ENCODE measurements at regions not wholly inside any gene's neighbourhood (a gene's known extent, or its start where the extent isn't known, plus 50 kb on each side); places are given as distances from the start of the nearest gene placed in this dataset.

GRCh38 chr12:91482231-91482630, 299.6 kb upstream of the DCN start:
- Histone ChIP-seq H3K9me3 (ENCODE audit: control insufficient read depth, insufficient read depth, low read depth, low read length) (no peaks in the 10 kb centered on the region), H3K36me3 (ENCODE audit: control insufficient read depth, insufficient read depth, low read length) (no peaks in the 10 kb centered on the region), H3K27ac (ENCODE audit: low read length) (no peak overlapping the region), H3K4me3 (ENCODE audit: low read depth in 2 of 2, low read length in 2 of 2) (no peak overlapping the region), H3K27me3 (ENCODE audit: control insufficient read depth, insufficient read depth, low read length) (no peaks in the 10 kb centered on the region), H3K4me1 (ENCODE audit: control insufficient read depth, insufficient read depth, low read length) (no peaks in the 10 kb centered on the region)
- intact Hi-C loops (cut with micrococcal nuclease; ENCODE audit: unreplicated experiment) (no loop called here), in situ Hi-C loops (cut with HindIII; ENCODE audit: low pct_unique_long_range_greater_than_20kb, low sequenced_read_pairs) (no loop called here)
- ChIA-PET POLR2A (no interaction called here), CTCF (no interaction called here)
- ATAC-seq: no peak
- BruUV-seq (replicated peaks): no TSS peak
- DNase-seq (ENCODE audit: low read depth, low spot score): no peak
- TF ChIP-seq SIN3A (IDR thresholded peaks at IDR 0.05; ENCODE audit: borderline replicate concordance, insufficient read depth, low read depth, low read length) (no peak), TCF7L2 (IDR thresholded peaks at IDR 0.05; ENCODE audit: low read depth, low read length) (no peak), REST (IDR thresholded peaks at IDR 0.05; ENCODE audit: insufficient read depth in 1 of 2, low read depth in 2 of 2, low read length in 1 of 2) (no peak), CTCF (IDR thresholded peaks at IDR 0.05) (no peak), POLR2AphosphoS5 (IDR thresholded peaks at IDR 0.05; ENCODE audit: low read depth, low read length) (no peak)

GRCh38 chr12:91478500-91478899, 295.9 kb upstream of the DCN start:
- H3K9me3 ChIP-seq (ENCODE audit: control insufficient read depth, insufficient read depth, low read depth, low read length): no peaks in the 10 kb centered on the region
- in situ Hi-C loops (cut with HindIII; ENCODE audit: low pct_unique_long_range_greater_than_20kb, low sequenced_read_pairs): no loop called here
- ATAC-seq (no peak), DNase-seq (ENCODE audit: low read depth, low spot score) (no peak)
- ChIA-PET POLR2A (no interaction called here), CTCF (no interaction called here)
- no peak overlapping the region for H3K27ac ChIP-seq (ENCODE audit: low read length)
- H3K36me3 ChIP-seq (ENCODE audit: control insufficient read depth, insufficient read depth, low read length): no peaks in the 10 kb centered on the region
- H3K27me3 ChIP-seq (ENCODE audit: control insufficient read depth, insufficient read depth, low read length): no peaks in the 10 kb centered on the region
- TF ChIP-seq TCF7L2 (IDR thresholded peaks at IDR 0.05; ENCODE audit: low read depth, low read length) (no peak), CTCF (IDR thresholded peaks at IDR 0.05) (no peak), SIN3A (IDR thresholded peaks at IDR 0.05; ENCODE audit: borderline replicate concordance, insufficient read depth, low read depth, low read length) (no peak), POLR2AphosphoS5 (IDR thresholded peaks at IDR 0.05; ENCODE audit: low read depth, low read length) (no peak), REST (IDR thresholded peaks at IDR 0.05; ENCODE audit: insufficient read depth in 1 of 2, low read depth in 2 of 2, low read length in 1 of 2) (no peak)
- intact Hi-C loops (cut with micrococcal nuclease; ENCODE audit: unreplicated experiment): no loop called here
- H3K4me3 ChIP-seq (ENCODE audit: low read depth in 2 of 2, low read length in 2 of 2): no peak overlapping the region
- H3K4me1 ChIP-seq (ENCODE audit: control insufficient read depth, insufficient read depth, low read length): no peaks in the 10 kb centered on the region
- BruUV-seq (replicated peaks): no TSS peak
